GM23338 (cell line): ENCODE measurements at regions not wholly inside any gene's neighbourhood (a gene's known extent, or its start where the extent isn't known, plus 50 kb on each side); places are given as distances from the start of the nearest gene placed in this dataset.

Source experiments
- ATAC-seq: fragments of 200-7000 bp; cut with Tn5 transposase; 3 replicates; pipeline ENCODE4 v1.9.1; 2020
- DNase-seq: peaks from one replicate; pipeline ENCODE4 v3.0.0-alpha.2; 2015; ENCODE audit warnings: low spot score
- H2AFZ ChIP-seq: fragments of 200-600 bp; sonication (generic); 2 replicates; pipeline ENCODE4 v1.8.0; 2016; ENCODE audit warnings: antibody characterized with exemption, mild to moderate bottlenecking, moderate library complexity
- H3F3A ChIP-seq: fragments of 200-600 bp; sonication (generic); replicated peaks from 2 replicates; pipeline ENCODE4 v1.8.0; 2017; ENCODE audit warnings: antibody characterized with exemption, mixed run types, low read depth
- H3K27ac ChIP-seq: fragments of 200-600 bp; sonication (generic); 2 replicates; pipeline ENCODE4 v1.6.1; 2016; ENCODE audit warnings: low read depth
- H3K27me3 ChIP-seq: fragments of 200-600 bp; sonication (generic); 2 replicates; pipeline ENCODE4 v1.8.0; 2016; ENCODE audit warnings: mild to moderate bottlenecking, mixed run types, moderate library complexity; ENCODE audit not compliant: insufficient read depth
- H3K36me3 ChIP-seq: fragments of 200-600 bp; sonication (generic); 2 replicates; pipeline ENCODE4 v1.8.0; 2016; ENCODE audit warnings: mild to moderate bottlenecking; ENCODE audit not compliant: insufficient read depth
- H3K4me1 ChIP-seq: fragments of 200-600 bp; sonication (generic); 2 replicates; pipeline ENCODE4 v1.8.0; 2016; ENCODE audit warnings: mild to moderate bottlenecking, moderate library complexity; ENCODE audit not compliant: insufficient read depth
- H3K4me2 ChIP-seq: fragments of 200-600 bp; sonication (generic); 2 replicates; pipeline ENCODE4 v1.7.1; 2017; ENCODE audit warnings: mixed run types
- H3K4me3 ChIP-seq: fragments of 200-600 bp; sonication (generic); 2 replicates; pipeline ENCODE4 v1.6.1; 2016; ENCODE audit warnings: mixed run types
- H3K79me2 ChIP-seq: fragments of 200-600 bp; sonication (generic); replicated peaks from 2 replicates; pipeline ENCODE4 v1.8.0; 2017; ENCODE audit warnings: mild to moderate bottlenecking; ENCODE audit not compliant: insufficient read depth
- H3K9me2 ChIP-seq: fragments of 200-600 bp; sonication (generic); 2 replicates; pipeline ENCODE4 v1.8.0; 2017; ENCODE audit not compliant: insufficient read depth
- H4K20me1 ChIP-seq: fragments of 200-600 bp; sonication (generic); replicated peaks from 2 replicates; pipeline ENCODE4 v1.8.0; 2017; ENCODE audit warnings: mild to moderate bottlenecking; ENCODE audit not compliant: insufficient read depth
- H3K27ac Mint-ChIP-seq: 2 replicates; pipeline ENCODE4 v1.8.0; 2020; ENCODE audit warnings: inconsistent platforms, mild to moderate bottlenecking, moderate library complexity, mixed read lengths
- H3K27me3 Mint-ChIP-seq: 3 replicates; pipeline ENCODE4 v1.8.0; 2022; ENCODE audit warnings: low read depth, mild to moderate bottlenecking, moderate library complexity, mixed read lengths, inconsistent platforms; ENCODE audit not compliant: insufficient read depth, poor library complexity
- H3K36me3 Mint-ChIP-seq: 3 replicates; pipeline ENCODE4 v1.8.0; 2021; ENCODE audit warnings: low read depth, mild to moderate bottlenecking, inconsistent platforms, moderate library complexity, mixed read lengths
- H3K4me1 Mint-ChIP-seq: 3 replicates; pipeline ENCODE4 v1.8.0; 2020; ENCODE audit warnings: mild to moderate bottlenecking, inconsistent platforms, mixed read lengths
- H3K4me3 Mint-ChIP-seq: 3 replicates; pipeline ENCODE4 v1.8.0; 2021; ENCODE audit warnings: moderate library complexity, mild to moderate bottlenecking, inconsistent platforms, mixed read lengths
- H3K9me3 Mint-ChIP-seq: 3 replicates; pipeline ENCODE4 v1.8.0; 2020; ENCODE audit warnings: moderate library complexity, mild to moderate bottlenecking, inconsistent platforms, mixed read lengths
- CREB1 ChIP-seq: fragments of 250-450 bp; sonication (Bioruptor Pico); IDR thresholded peaks from 2 replicates; pipeline ENCODE4 v1.5.0; 2020; ENCODE audit warnings: low read depth, mild to moderate bottlenecking, moderate library complexity
- EZH2 ChIP-seq: fragments of 200-600 bp; sonication (generic); IDR thresholded peaks from one replicate; pipeline ENCODE4 v1.8.0; 2017; ENCODE audit warnings: antibody characterized with exemption, mild to moderate bottlenecking, low read depth; ENCODE audit not compliant: unreplicated experiment
- EZH2phosphoT487 ChIP-seq: fragments of 200-600 bp; sonication (generic); IDR thresholded peaks from one replicate; pipeline ENCODE4 v1.8.1; 2018; ENCODE audit warnings: antibody characterized with exemption; ENCODE audit not compliant: unreplicated experiment
- JUNB ChIP-seq: IDR thresholded peaks from one replicate; pipeline ENCODE4 v1.6.1; 2016; ENCODE audit warnings: antibody characterized with exemption; ENCODE audit not compliant: unreplicated experiment
- NANOG ChIP-seq: IDR thresholded peaks from 2 replicates; pipeline ENCODE4 v1.6.1; 2016; ENCODE audit warnings: antibody characterized with exemption, borderline replicate concordance
- POLR2AphosphoS5 ChIP-seq: IDR thresholded peaks from 2 replicates; pipeline ENCODE4 v1.6.1; 2016; ENCODE audit warnings: antibody characterized with exemption, low read depth
- STAT1 ChIP-seq: IDR thresholded peaks from one replicate; pipeline ENCODE4 v1.6.1; 2016; ENCODE audit warnings: antibody characterized with exemption; ENCODE audit not compliant: unreplicated experiment
- ZNF114 ChIP-seq: fragments of 250-450 bp; sonication (Bioruptor Pico); IDR thresholded peaks from 2 replicates; pipeline ENCODE4 v1.5.0; 2020; ENCODE audit warnings: mild to moderate bottlenecking, moderate library complexity
- ZNF331 ChIP-seq: fragments of 250-450 bp; sonication (Bioruptor Pico); IDR thresholded peaks from 2 replicates; pipeline ENCODE4 v1.5.0; 2020; ENCODE audit warnings: low read depth, mild to moderate bottlenecking, moderate library complexity
- TF ChIP-seq, protein P1 (sequence below): IDR thresholded peaks from 2 replicates; pipeline ENCODE4 v1.6.1; 2016; ENCODE audit warnings: antibody characterized with exemption
- TF ChIP-seq, protein P2 (sequence below): IDR thresholded peaks from one replicate; pipeline ENCODE4 v1.6.1; 2018; ENCODE audit warnings: antibody characterized with exemption; ENCODE audit not compliant: unreplicated experiment
- TF ChIP-seq, protein P3 (sequence below), 2 experiments: fragments of 200-600 bp in 1 of 2; sonication (generic) in 1 of 2; conservative IDR thresholded peaks; 2 replicates each; pipeline versions ENCODE4 v1.5.1 to v1.6.1; 2016 to 2017; ENCODE audit warnings: antibody characterized with exemption in 2 of 2, low read depth in 2 of 2, mild to moderate bottlenecking in 2 of 2, moderate library complexity in 1 of 2

DNA sequence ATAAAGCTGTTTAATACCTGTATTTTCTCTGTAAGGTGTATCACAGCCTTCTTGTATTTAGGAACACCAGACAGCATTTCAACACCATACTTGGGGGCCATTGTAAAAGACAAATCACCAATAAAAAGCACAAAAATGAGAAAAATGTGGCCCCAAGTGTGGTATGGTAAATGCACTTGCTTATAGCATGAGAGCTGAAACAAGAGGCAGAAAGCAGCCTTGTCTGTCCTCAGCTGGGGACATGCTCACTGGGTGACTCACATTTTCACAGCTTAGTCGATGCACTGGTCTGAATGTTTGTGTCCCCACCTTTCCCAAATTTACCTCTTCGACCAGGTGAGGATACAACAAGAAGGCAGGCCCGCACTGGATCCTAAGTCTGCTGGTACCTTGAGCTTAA lies 639.7 kb upstream of the AGA start (continued):
- TF ChIP-seq, protein P1, sequence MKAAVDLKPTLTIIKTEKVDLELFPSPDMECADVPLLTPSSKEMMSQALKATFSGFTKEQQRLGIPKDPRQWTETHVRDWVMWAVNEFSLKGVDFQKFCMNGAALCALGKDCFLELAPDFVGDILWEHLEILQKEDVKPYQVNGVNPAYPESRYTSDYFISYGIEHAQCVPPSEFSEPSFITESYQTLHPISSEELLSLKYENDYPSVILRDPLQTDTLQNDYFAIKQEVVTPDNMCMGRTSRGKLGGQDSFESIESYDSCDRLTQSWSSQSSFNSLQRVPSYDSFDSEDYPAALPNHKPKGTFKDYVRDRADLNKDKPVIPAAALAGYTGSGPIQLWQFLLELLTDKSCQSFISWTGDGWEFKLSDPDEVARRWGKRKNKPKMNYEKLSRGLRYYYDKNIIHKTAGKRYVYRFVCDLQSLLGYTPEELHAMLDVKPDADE = no peak
- TF ChIP-seq JUNB (no peak), CREB1 (CRISPR knock-in tag) (no peak)

DNA sequence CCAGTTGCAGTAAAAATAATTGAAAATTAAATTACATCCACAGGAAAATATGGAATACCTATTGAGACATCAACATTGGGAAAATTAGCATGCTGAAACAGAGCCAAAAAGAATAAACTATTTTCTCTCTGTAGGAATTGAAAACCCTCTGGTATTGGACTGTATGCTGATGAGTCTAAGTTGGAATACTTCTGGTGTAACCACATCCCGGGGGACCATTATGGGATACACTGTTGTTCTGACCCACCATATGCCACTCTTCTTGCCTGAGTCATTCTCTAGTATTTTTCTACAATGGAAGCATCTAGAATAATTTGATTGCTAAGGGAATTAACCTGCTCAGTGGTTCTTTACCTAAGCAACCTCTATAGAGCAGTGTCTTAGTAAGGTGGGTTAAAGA lies 640.7 kb upstream of the AGA start:
- no peak overlapping the region for H3K4me3 ChIP-seq

DNA sequence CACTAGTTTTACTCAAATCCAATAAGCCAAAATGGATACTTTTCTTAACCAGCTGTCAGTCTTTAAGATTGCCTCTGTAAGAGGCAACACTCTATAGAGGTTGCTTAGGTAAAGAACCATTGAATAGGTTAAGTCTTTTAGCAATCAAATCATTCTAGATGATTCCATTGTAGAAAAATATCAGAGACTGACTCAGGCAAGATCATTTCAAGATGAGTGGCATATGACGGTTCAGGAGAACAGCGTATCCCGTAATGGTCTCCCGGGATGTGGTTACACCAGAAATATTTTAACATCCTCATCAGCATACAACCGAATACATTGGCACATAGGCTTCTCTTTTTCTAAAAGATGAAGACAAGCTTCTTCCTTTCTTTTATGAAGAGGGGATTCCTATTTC lies 641.7 kb upstream of the AGA start:
- Histone ChIP-seq H3F3A (no peaks in the 10 kb centered on the region), H3K4me2 (no peak overlapping the region), H3K4me1 (no peaks in the 10 kb centered on the region; the same call in 1 of the 2 replicates), H3K36me3 (no peaks in the 10 kb centered on the region), H3K79me2 (no peaks in the 10 kb centered on the region), H3K27me3 (no peaks in the 10 kb centered on the region), H3K9me2 (no peaks in the 10 kb centered on the region), H4K20me1 (no peaks in the 10 kb centered on the region), H3K27ac (no peak overlapping the region), H2AFZ (no peak overlapping the region), H3K4me3 (no peak overlapping the region)
- Mint-ChIP-seq H3K36me3 (no peaks in the 10 kb centered on the region; the same call in 2 of the 3 replicates), H3K27ac (no peak overlapping the region), H3K9me3 (0 out of 3 replicates have a peak, but pooled peaks cover 2% of the 10 kb centered on the region), H3K4me3 (no peak overlapping the region), H3K4me1 (peaks cover 9% of the 10 kb centered on the region), H3K27me3 (peaks cover 3% of the 10 kb centered on the region)
- DNase-seq (no peak), ATAC-seq (no peak)
- TF ChIP-seq, protein P2, sequence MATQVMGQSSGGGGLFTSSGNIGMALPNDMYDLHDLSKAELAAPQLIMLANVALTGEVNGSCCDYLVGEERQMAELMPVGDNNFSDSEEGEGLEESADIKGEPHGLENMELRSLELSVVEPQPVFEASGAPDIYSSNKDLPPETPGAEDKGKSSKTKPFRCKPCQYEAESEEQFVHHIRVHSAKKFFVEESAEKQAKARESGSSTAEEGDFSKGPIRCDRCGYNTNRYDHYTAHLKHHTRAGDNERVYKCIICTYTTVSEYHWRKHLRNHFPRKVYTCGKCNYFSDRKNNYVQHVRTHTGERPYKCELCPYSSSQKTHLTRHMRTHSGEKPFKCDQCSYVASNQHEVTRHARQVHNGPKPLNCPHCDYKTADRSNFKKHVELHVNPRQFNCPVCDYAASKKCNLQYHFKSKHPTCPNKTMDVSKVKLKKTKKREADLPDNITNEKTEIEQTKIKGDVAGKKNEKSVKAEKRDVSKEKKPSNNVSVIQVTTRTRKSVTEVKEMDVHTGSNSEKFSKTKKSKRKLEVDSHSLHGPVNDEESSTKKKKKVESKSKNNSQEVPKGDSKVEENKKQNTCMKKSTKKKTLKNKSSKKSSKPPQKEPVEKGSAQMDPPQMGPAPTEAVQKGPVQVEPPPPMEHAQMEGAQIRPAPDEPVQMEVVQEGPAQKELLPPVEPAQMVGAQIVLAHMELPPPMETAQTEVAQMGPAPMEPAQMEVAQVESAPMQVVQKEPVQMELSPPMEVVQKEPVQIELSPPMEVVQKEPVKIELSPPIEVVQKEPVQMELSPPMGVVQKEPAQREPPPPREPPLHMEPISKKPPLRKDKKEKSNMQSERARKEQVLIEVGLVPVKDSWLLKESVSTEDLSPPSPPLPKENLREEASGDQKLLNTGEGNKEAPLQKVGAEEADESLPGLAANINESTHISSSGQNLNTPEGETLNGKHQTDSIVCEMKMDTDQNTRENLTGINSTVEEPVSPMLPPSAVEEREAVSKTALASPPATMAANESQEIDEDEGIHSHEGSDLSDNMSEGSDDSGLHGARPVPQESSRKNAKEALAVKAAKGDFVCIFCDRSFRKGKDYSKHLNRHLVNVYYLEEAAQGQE = no peak
- TF ChIP-seq EZH2phosphoT487 (no peak), EZH2 (no peak), NANOG (no peak), POLR2AphosphoS5 (no peak), ZNF331 (CRISPR knock-in tag) (no peak), CREB1 (CRISPR knock-in tag) (no peak), STAT1 (no peak)
- TF ChIP-seq, protein P1 = no peak

More for the DNA sequence above, 640.7 kb upstream of the AGA start:
- ATAC-seq (no peak), DNase-seq (no peak)
- Mint-ChIP-seq H3K27me3 (peaks cover 3% of the 10 kb centered on the region), H3K36me3 (no peaks in the 10 kb centered on the region; the same call in 2 of the 3 replicates), H3K27ac (no peak overlapping the region), H3K9me3 (0 out of 3 replicates have a peak, but pooled peaks cover 2% of the 10 kb centered on the region), H3K4me1 (peaks cover 9% of the 10 kb centered on the region), H3K4me3 (no peak overlapping the region)
- Histone ChIP-seq H2AFZ (no peak overlapping the region), H3K9me2 (no peaks in the 10 kb centered on the region), H3K27ac (no peak overlapping the region), H3K27me3 (no peaks in the 10 kb centered on the region), H3K4me1 (no peaks in the 10 kb centered on the region; the same call in 1 of the 2 replicates), H3K4me2 (no peak overlapping the region), H3K36me3 (no peaks in the 10 kb centered on the region), H3K79me2 (no peaks in the 10 kb centered on the region), H4K20me1 (no peaks in the 10 kb centered on the region), H3F3A (no peaks in the 10 kb centered on the region)
- TF ChIP-seq ZNF114 (CRISPR knock-in tag) (no peak), POLR2AphosphoS5 (no peak), ZNF331 (CRISPR knock-in tag) (no peak), CREB1 (CRISPR knock-in tag) (no peak), EZH2 (no peak)
- TF ChIP-seq, protein P3, sequence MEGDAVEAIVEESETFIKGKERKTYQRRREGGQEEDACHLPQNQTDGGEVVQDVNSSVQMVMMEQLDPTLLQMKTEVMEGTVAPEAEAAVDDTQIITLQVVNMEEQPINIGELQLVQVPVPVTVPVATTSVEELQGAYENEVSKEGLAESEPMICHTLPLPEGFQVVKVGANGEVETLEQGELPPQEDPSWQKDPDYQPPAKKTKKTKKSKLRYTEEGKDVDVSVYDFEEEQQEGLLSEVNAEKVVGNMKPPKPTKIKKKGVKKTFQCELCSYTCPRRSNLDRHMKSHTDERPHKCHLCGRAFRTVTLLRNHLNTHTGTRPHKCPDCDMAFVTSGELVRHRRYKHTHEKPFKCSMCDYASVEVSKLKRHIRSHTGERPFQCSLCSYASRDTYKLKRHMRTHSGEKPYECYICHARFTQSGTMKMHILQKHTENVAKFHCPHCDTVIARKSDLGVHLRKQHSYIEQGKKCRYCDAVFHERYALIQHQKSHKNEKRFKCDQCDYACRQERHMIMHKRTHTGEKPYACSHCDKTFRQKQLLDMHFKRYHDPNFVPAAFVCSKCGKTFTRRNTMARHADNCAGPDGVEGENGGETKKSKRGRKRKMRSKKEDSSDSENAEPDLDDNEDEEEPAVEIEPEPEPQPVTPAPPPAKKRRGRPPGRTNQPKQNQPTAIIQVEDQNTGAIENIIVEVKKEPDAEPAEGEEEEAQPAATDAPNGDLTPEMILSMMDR (conservative IDR thresholded peaks at IDR 0.05; ENCODE audit: low read depth in 2 of 2) = no peak
- TF ChIP-seq, protein P1 = no peak
